DOHH2 (cell line): ENCODE measurements at regions not wholly inside any gene's neighbourhood (a gene's known extent, or its start where the extent isn't known, plus 50 kb on each side); places are given as distances from the start of the nearest gene placed in this dataset.

Source experiments
- CTCF ChIP-seq: fragments of 200-600 bp; sonication (generic); IDR thresholded peaks from one replicate; pipeline ENCODE4 v1.5.1; 2014; ENCODE audit warnings: antibody characterized with exemption, mild to moderate bottlenecking, low read depth, low read length; ENCODE audit not compliant: poor library complexity, severe bottlenecking
- EZH2phosphoT487 ChIP-seq: fragments of 200-600 bp; sonication (generic); IDR thresholded peaks from 2 replicates; pipeline ENCODE4 v1.6.1; 2017; ENCODE audit warnings: borderline replicate concordance, mild to moderate bottlenecking, antibody characterized with exemption, low read length, moderate library complexity, mixed read lengths

GRCh38 chr6:21501021-21501354, 92.6 kb upstream of the SOX4 start:
- TF ChIP-seq CTCF (no peak), EZH2phosphoT487 (no peak)
